Kidney glomerular epithelial cell (primary cell): ENCODE measurements at regions not wholly inside any gene's neighbourhood (a gene's known extent, or its start where the extent isn't known, plus 50 kb on each side); places are given as distances from the start of the nearest gene placed in this dataset.

Source experiments
- DNase-seq: peaks from one replicate; lab custom pipeline; 2025; lab: John Stamatoyannopoulos, UW

- DNase-seq: no peak
Measured at GRCh38 chr22:49548356-49549202, 279.1 kb downstream of the BRD1 start.

- DNase-seq: no peak
Measured at GRCh38 chr22:49547751-49548239, 279.9 kb downstream of the BRD1 start.

- DNase-seq: no peak
Measured at GRCh38 chr22:49546811-49547585, 280.7 kb downstream of the BRD1 start.

- DNase-seq: no peak
Measured at GRCh38 chr22:49545606-49546005, 282.1 kb downstream of the BRD1 start.

GRCh38 chr22:49544286-49544685 lies 283.4 kb downstream of the BRD1 start:
- DNase-seq: no peak

GRCh38 chr22:49543876-49544275 lies 283.8 kb downstream of the BRD1 start:
- DNase-seq: no peak

GRCh38 chr22:49541693-49542230 lies 285.9 kb downstream of the BRD1 start:
- DNase-seq: no peak

- no peak for DNase-seq
Measured at GRCh38 chr22:49540913-49541692, 286.6 kb downstream of the BRD1 start.

GRCh38 chr22:49540084-49540912 lies 287.4 kb downstream of the BRD1 start:
- no peak for DNase-seq

GRCh38 chr22:49538006-49538405 lies 289.7 kb downstream of the BRD1 start:
- no peak for DNase-seq

GRCh38 chr22:49536571-49537131 lies 291.0 kb downstream of the BRD1 start:
- DNase-seq: no peak

- no peak for DNase-seq
Measured at GRCh38 chr22:49535527-49536125, 292.0 kb downstream of the BRD1 start.

GRCh38 chr22:49535126-49535525 lies 292.5 kb downstream of the BRD1 start:
- no peak for DNase-seq

- DNase-seq: no peak
Measured at GRCh38 chr22:49534386-49534785, 293.3 kb downstream of the BRD1 start.

- DNase-seq: no peak
Measured at GRCh38 chr22:49533886-49534285, 293.8 kb downstream of the BRD1 start.

- no peak for DNase-seq
Measured at GRCh38 chr22:49532869-49533802, 294.5 kb downstream of the BRD1 start.

GRCh38 chr22:49531368-49531791 lies 296.3 kb downstream of the BRD1 start:
- DNase-seq: no peak

GRCh38 chr22:49530671-49531367 lies 296.9 kb downstream of the BRD1 start:
- DNase-seq: no peak

- DNase-seq: no peak
Measured at GRCh38 chr22:49528420-49528720, 299.3 kb downstream of the BRD1 start.
